ENCODE measurements at regions not wholly inside any gene's neighbourhood (a gene's known extent, or its start where the extent isn't known, plus 50 kb on each side); places are given as distances from the start of the nearest gene placed in this dataset.
"Not testable (repeated sequence)": the region's sequence is repeated elsewhere in the genome, so short reads cannot be mapped to it uniquely, and the experiment has no call there.

DNA sequence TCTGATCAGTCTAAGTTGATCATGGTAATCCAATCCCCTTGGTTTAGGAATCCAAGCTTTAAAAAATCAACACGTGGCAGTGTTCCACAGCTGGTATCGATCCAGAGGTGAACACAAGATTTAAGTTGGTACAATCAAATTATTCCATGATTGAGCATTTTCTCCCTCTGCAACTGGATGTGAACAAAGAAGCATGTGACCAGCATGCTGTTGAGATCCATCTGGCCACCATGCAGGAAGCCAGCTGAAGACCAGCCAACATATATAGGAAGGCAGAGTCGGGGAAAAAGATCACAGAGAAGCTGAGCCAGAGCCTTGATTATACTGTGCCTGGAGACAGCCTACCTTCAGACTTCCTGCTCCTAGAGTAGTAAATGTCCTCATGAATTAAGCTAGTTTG is 158.3 kb downstream of the SEC23A start:
- Mint-ChIP-seq H3K9me3 (ENCODE audit: unreplicated experiment) (no peaks in the 10 kb centered on the region), H3K4me1 (ENCODE audit: insufficient read depth, unreplicated experiment) (no peaks in the 10 kb centered on the region), H3K4me3 (ENCODE audit: unreplicated experiment) (no peak overlapping the region), H3K27me3 (ENCODE audit: insufficient read depth, unreplicated experiment) (no peaks in the 10 kb centered on the region), H3K27ac (ENCODE audit: low read depth, unreplicated experiment) (no peak overlapping the region), H3K36me3 (ENCODE audit: insufficient read depth, unreplicated experiment) (no peaks in the 10 kb centered on the region)
- ChIA-PET CTCF (no interaction called here), POLR2A (no interaction called here)
- DNase-seq (ENCODE audit: unreplicated experiment): no peak
- TF ChIP-seq, protein P1, sequence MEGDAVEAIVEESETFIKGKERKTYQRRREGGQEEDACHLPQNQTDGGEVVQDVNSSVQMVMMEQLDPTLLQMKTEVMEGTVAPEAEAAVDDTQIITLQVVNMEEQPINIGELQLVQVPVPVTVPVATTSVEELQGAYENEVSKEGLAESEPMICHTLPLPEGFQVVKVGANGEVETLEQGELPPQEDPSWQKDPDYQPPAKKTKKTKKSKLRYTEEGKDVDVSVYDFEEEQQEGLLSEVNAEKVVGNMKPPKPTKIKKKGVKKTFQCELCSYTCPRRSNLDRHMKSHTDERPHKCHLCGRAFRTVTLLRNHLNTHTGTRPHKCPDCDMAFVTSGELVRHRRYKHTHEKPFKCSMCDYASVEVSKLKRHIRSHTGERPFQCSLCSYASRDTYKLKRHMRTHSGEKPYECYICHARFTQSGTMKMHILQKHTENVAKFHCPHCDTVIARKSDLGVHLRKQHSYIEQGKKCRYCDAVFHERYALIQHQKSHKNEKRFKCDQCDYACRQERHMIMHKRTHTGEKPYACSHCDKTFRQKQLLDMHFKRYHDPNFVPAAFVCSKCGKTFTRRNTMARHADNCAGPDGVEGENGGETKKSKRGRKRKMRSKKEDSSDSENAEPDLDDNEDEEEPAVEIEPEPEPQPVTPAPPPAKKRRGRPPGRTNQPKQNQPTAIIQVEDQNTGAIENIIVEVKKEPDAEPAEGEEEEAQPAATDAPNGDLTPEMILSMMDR (IDR thresholded peaks at IDR 0.05; ENCODE audit: unreplicated experiment): no peak
- intact Hi-C loops (cut with micrococcal nuclease): no loop called here
- BruUV-seq (replicated peaks): no TSS peak

DNA sequence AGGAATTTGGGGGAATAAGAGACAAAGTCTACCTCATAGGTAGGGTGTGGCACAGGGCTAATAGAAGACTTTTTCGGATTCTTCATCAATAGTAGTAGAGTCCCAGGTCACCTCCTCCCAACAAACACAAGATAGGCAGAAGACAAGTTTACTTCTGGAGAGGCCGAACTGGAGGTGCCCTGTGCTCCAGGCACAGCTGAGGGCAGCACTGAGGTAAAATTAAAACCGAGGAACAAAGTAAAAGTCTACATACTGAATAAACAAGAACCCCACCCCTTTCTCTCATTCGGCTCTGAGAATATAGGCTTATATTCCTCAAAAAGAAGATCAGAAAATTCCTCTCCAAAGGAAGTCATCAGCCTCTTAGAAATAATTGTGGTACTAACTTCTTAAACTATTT is 161.5 kb downstream of the SEC23A start:
- Mint-ChIP-seq H3K36me3 (ENCODE audit: insufficient read depth, unreplicated experiment) (no peaks in the 10 kb centered on the region), H3K9me3 (ENCODE audit: unreplicated experiment) (no peaks in the 10 kb centered on the region), H3K27ac (ENCODE audit: low read depth, unreplicated experiment) (no peak overlapping the region), H3K4me1 (ENCODE audit: insufficient read depth, unreplicated experiment) (no peaks in the 10 kb centered on the region), H3K4me3 (ENCODE audit: unreplicated experiment) (no peak overlapping the region), H3K27me3 (ENCODE audit: insufficient read depth, unreplicated experiment) (no peaks in the 10 kb centered on the region)
- ChIA-PET POLR2A (no interaction called here), CTCF (no interaction called here)
- intact Hi-C loops (cut with micrococcal nuclease): no loop called here
- BruUV-seq (replicated peaks): no TSS peak
- DNase-seq (ENCODE audit: unreplicated experiment): no peak
- TF ChIP-seq, protein P1 (IDR thresholded peaks at IDR 0.05; ENCODE audit: unreplicated experiment): no peak

DNA sequence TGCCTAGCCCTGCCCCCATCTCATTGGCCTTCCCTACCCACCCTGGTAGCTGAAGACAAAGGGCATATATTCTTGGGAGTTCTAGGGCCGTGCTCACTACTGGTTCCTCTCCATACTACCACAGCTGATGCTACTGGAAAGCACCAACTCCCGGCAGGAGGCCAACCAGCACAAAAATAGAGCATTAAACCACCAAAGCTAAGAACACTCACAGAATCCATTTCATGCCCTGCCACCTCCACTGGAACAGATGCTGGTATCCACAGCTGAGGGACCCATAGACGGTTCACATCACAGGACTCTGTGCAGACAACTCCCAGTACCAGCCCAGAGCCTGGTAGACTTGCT is 170.4 kb downstream of the SEC23A start:
- H3K27ac Mint-ChIP-seq (ENCODE audit: low read depth, unreplicated experiment); H3K4me3 Mint-ChIP-seq (ENCODE audit: unreplicated experiment); intact Hi-C loops (cut with micrococcal nuclease); H3K27me3 Mint-ChIP-seq (ENCODE audit: insufficient read depth, unreplicated experiment); CTCF ChIA-PET; DNase-seq (ENCODE audit: unreplicated experiment); H3K9me3 Mint-ChIP-seq (ENCODE audit: unreplicated experiment); H3K4me1 Mint-ChIP-seq (ENCODE audit: insufficient read depth, unreplicated experiment); BruUV-seq (replicated peaks); H3K36me3 Mint-ChIP-seq (ENCODE audit: insufficient read depth, unreplicated experiment): not testable (repeated sequence)
- POLR2A ChIA-PET: interaction anchor here (0.6 kb wide), 1 partner anchor 189 kb away, joined by 3 read pairs; no protein-coding TSS in a partner anchor

DNA sequence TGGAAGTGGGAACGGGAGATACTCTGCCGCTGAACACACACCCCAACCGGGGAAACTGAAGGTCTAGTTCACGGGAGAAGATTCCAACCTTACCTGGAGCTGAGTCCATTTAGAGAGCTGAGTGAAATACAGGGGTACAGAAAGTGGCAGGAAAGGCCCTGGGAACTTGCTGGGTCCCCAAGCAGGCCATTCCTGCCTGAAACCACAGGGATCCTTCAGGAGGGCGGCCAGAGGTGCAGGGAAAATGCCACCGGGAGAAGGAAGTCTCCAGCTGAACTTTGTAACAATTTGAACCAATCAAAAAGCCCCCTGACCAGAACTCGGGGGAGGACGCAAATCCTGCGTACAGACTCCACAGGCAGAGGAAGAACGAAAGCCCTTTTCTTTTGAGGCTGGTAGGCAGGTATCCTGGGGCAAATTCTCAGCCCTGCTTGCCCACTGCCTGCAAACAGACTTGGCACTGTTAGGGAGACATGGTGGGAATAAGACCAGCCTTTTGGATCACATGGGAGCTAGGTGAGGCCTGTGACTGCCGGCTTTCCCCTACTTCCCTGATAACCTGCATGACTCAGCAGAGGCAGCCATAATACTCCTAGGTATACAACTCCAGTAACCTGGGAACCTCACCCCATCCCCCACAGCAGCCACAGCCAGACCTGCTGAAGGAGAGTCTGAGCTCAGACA is 170.9 kb downstream of the SEC23A start:
- Mint-ChIP-seq H3K36me3 (ENCODE audit: insufficient read depth, unreplicated experiment) (no peaks in the 10 kb centered on the region), H3K27me3 (ENCODE audit: insufficient read depth, unreplicated experiment) (no peaks in the 10 kb centered on the region), H3K27ac (ENCODE audit: low read depth, unreplicated experiment) (no peak overlapping the region), H3K9me3 (ENCODE audit: unreplicated experiment) (no peaks in the 10 kb centered on the region), H3K4me3 (ENCODE audit: unreplicated experiment) (no peak overlapping the region), H3K4me1 (ENCODE audit: insufficient read depth, unreplicated experiment) (no peaks in the 10 kb centered on the region)
- BruUV-seq (replicated peaks): no TSS peak
- no peak for DNase-seq (ENCODE audit: unreplicated experiment)
- ChIA-PET POLR2A (no interaction called here), CTCF (no interaction called here)
- TF ChIP-seq, protein P1 (IDR thresholded peaks at IDR 0.05; ENCODE audit: unreplicated experiment): no peak
- intact Hi-C loops (cut with micrococcal nuclease): no loop called here

DNA sequence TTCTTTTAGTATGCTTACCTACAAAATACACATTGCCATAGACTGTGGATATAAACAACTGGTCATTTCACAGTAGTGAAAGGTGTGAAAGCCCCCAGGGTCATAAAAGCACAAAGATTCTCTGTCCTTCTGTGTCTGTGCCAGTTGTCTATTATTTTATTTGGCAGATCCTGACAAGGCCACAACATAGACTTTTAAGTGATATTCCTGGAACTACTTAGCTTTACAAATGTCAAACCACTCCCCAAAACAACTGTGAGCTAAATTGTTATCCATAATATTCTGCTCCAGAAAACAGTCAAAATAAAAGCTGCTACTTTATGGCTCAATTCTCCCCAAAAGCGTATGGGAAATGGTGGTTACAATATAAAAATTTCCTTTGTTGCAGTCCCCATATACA is 172.1 kb downstream of the SEC23A start:
- CTCF ChIA-PET: no interaction called here
- Mint-ChIP-seq H3K36me3 (ENCODE audit: insufficient read depth, unreplicated experiment) (no peaks in the 10 kb centered on the region), H3K4me3 (ENCODE audit: unreplicated experiment) (no peak overlapping the region), H3K27me3 (ENCODE audit: insufficient read depth, unreplicated experiment) (no peaks in the 10 kb centered on the region), H3K27ac (ENCODE audit: low read depth, unreplicated experiment) (no peak overlapping the region), H3K4me1 (ENCODE audit: insufficient read depth, unreplicated experiment) (no peaks in the 10 kb centered on the region), H3K9me3 (ENCODE audit: unreplicated experiment) (no peaks in the 10 kb centered on the region)
- TF ChIP-seq, protein P1 (IDR thresholded peaks at IDR 0.05; ENCODE audit: unreplicated experiment): no peak
- POLR2A ChIA-PET: interaction anchor here (0.6 to 0.7 kb wide), 2 partner anchors 435 to 1068 kb away, joined by 3 read pairs; no protein-coding TSS in a partner anchor
- DNase-seq (ENCODE audit: unreplicated experiment): no peak
- BruUV-seq (replicated peaks): no TSS peak
- intact Hi-C loops (cut with micrococcal nuclease): no loop called here

Measured in MCF 10A (cell line).